PC-3 (cell line): ENCODE measurements at regions not wholly inside any gene's neighbourhood (a gene's known extent, or its start where the extent isn't known, plus 50 kb on each side); places are given as distances from the start of the nearest gene placed in this dataset.

Experiments
- ATAC-seq: fragments of 200-7000 bp; cut with Tn5 transposase; 2 replicates; pipeline ENCODE4 v1.9.1; 2020; ENCODE audit warnings: mild to moderate bottlenecking, moderate library complexity
- BruUV-seq: library from RNA; stranded (reverse); fragments of 400-500 nt; replicated peaks from 2 replicates; lab custom pipeline; 2021; lab: Mats Ljungman, UMichigan
- CTCF ChIA-PET: fragments of 300-600 bp; sonication (Branson Sonifier 250); formaldehyde crosslinking; loops from one replicate; lab custom pipeline; 2022; ENCODE audit warnings: antibody characterized with exemption; lab: Charles Lee
- POLR2A ChIA-PET: fragments of 300-600 bp; sonication (Branson Sonifier 250); formaldehyde crosslinking; loops from one replicate; lab custom pipeline; 2022; ENCODE audit warnings: antibody characterized with exemption; ENCODE audit not compliant: unreplicated experiment; lab: Charles Lee
- DNase-seq: peaks from one replicate; pipeline ENCODE4 v3.0.0-alpha.2; 2015
- H2AFZ ChIP-seq: fragments of 300-600 bp; sonication (generic); 2 replicates; pipeline ENCODE4 v1.6.0; 2016; ENCODE audit warnings: antibody characterized with exemption, low read length
- H3F3A ChIP-seq: fragments of 300-600 bp; sonication (generic); one replicate; pipeline ENCODE4 v1.6.0; 2017; ENCODE audit warnings: antibody characterized with exemption, low read length, control low read depth, mild to moderate bottlenecking; ENCODE audit not compliant: unreplicated experiment
- H3K27ac ChIP-seq: fragments of 300-600 bp; sonication (generic); 2 replicates; pipeline ENCODE4 v1.5.1; 2016; ENCODE audit warnings: mild to moderate bottlenecking, low read length
- H3K27me3 ChIP-seq: fragments of 300-600 bp; sonication (generic); 2 replicates; pipeline ENCODE4 v1.6.1; 2016; ENCODE audit warnings: low read length, mixed read lengths
- H3K36me3 ChIP-seq: fragments of 300-600 bp; sonication (generic); 2 replicates; pipeline ENCODE4 v1.6.1; 2016; ENCODE audit warnings: low read depth, mixed run types, low read length, mixed read lengths
- H3K4me1 ChIP-seq: fragments of 300-600 bp; sonication (generic); 2 replicates; pipeline ENCODE4 v1.5.1; 2016; ENCODE audit warnings: low read length; ENCODE audit not compliant: insufficient read depth
- H3K4me2 ChIP-seq: fragments of 300-600 bp; sonication (generic); 2 replicates; pipeline ENCODE4 v1.6.0; 2016; ENCODE audit warnings: low read length
- H3K4me3 ChIP-seq: fragments of 300-600 bp; sonication (generic); 2 replicates; pipeline ENCODE4 v1.5.1; 2016; ENCODE audit warnings: mild to moderate bottlenecking, low read length, mixed read lengths
- H3K79me2 ChIP-seq: fragments of 300-600 bp; sonication (generic); 2 replicates; pipeline ENCODE4 v1.6.1; 2017; ENCODE audit warnings: low read length, mixed read lengths
- H3K9ac ChIP-seq: fragments of 300-600 bp; sonication (generic); 2 replicates; pipeline ENCODE4 v1.6.0; 2016; ENCODE audit warnings: mild to moderate bottlenecking, low read length
- H3K9me2 ChIP-seq: fragments of 300-600 bp; sonication (generic); replicated peaks from 2 replicates; pipeline ENCODE4 v1.6.1; 2016; ENCODE audit warnings: mixed run types, low read length, mixed read lengths
- H3K9me3 ChIP-seq: fragments of 300-600 bp; sonication (generic); 2 replicates; pipeline ENCODE4 v1.6.1; 2016; ENCODE audit warnings: low read length, mixed read lengths
- H4K20me1 ChIP-seq: fragments of 300-600 bp; sonication (generic); 2 replicates; pipeline ENCODE4 v1.6.1; 2016; ENCODE audit warnings: low read length, mixed read lengths
- CTCF ChIP-seq: fragments of 300-600 bp; sonication (generic); conservative IDR thresholded peaks from 2 replicates; pipeline ENCODE4 v1.5.1; 2017; ENCODE audit warnings: antibody characterized with exemption, low read depth, mild to moderate bottlenecking, low read length
- EZH2 ChIP-seq: fragments of 300-600 bp; sonication (generic); IDR thresholded peaks from one replicate; pipeline ENCODE4 v1.6.1; 2017; ENCODE audit warnings: antibody characterized with exemption, mild to moderate bottlenecking, low read length; ENCODE audit not compliant: unreplicated experiment
- EZH2phosphoT487 ChIP-seq: fragments of 300-600 bp; sonication (generic); IDR thresholded peaks from 2 replicates; pipeline ENCODE4 v1.6.1; 2018; ENCODE audit warnings: mild to moderate bottlenecking, antibody characterized with exemption, low read length, borderline replicate concordance
- intact Hi-C: fragments of 100-400 bp; cut with micrococcal nuclease; formaldehyde crosslinking; loops from 2 replicates; pipeline ENCODE4 v1.9.0; 2023

GRCh38 chr3:18771931-18772330 is 346.8 kb upstream of the SATB1 start:
- POLR2A ChIA-PET: no interaction called here
- TF ChIP-seq EZH2 (no peak), CTCF (no peak), EZH2phosphoT487 (no peak)
- Histone ChIP-seq H3F3A (no peaks in the 10 kb centered on the region), H3K79me2 (no peaks in the 10 kb centered on the region), H3K9ac (no peak overlapping the region), H3K9me2 (0 out of 2 replicates have a peak, but pooled peaks cover 3% of the 10 kb centered on the region), H3K4me1 (peaks cover 24% of the 10 kb centered on the region), H2AFZ (no peak overlapping the region), H3K36me3 (no peaks in the 10 kb centered on the region), H3K27ac (no peak overlapping the region), H3K4me3 (no peak overlapping the region), H4K20me1 (no peaks in the 10 kb centered on the region), H3K4me2 (no peak overlapping the region), H3K9me3 (no peaks in the 10 kb centered on the region), H3K27me3 (no peaks in the 10 kb centered on the region)
- intact Hi-C loops: no loop called here
- no peak for ATAC-seq
- CTCF ChIA-PET: no interaction called here
- no peak for DNase-seq
- no TSS peak for BruUV-seq

DNA sequence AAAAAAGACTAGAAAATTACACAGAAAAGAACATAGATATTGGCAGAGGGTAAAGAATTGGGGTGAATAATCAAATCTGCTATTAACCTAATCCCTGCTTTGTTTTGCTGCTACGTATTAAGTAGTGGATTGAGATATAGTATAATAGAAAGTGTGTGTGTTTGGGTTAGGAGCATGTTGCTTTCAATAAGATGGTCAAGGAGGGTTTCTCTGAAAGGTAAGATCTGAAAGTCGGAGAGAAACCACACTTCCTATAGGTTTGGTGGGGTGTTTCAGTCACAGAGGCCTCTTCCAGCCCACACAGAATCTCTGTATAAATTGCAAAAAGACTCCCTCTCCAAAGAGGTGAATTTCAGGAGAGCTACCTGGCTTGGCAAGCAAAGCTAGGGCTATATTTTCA is 345.7 kb upstream of the SATB1 start:
- TF ChIP-seq EZH2phosphoT487 (no peak), EZH2 (no peak), CTCF (no peak)
- intact Hi-C loops: no loop called here
- no peak overlapping the region for H3K9ac ChIP-seq
- no peaks in the 10 kb centered on the region for H3K27me3 ChIP-seq
- H3K9me3 ChIP-seq: no peaks in the 10 kb centered on the region
- ChIA-PET POLR2A (no interaction called here), CTCF (no interaction called here)
- H3K79me2 ChIP-seq: no peaks in the 10 kb centered on the region
- ATAC-seq (no peak), DNase-seq (no peak)
- H3K36me3 ChIP-seq: no peaks in the 10 kb centered on the region
- no peak overlapping the region for H2AFZ ChIP-seq
- no peaks in the 10 kb centered on the region for H3F3A ChIP-seq
- H4K20me1 ChIP-seq: no peaks in the 10 kb centered on the region
- no TSS peak for BruUV-seq
- peaks cover 32% of the 10 kb centered on the region for H3K4me1 ChIP-seq
- H3K4me2 ChIP-seq: no peak overlapping the region
- H3K4me3 ChIP-seq: no peak overlapping the region
- H3K9me2 ChIP-seq: 0 out of 2 replicates have a peak, but pooled peaks cover 3% of the 10 kb centered on the region
- no peak overlapping the region for H3K27ac ChIP-seq

GRCh38 chr3:18767756-18768303 is 342.7 kb upstream of the SATB1 start:
- DNase-seq (peak; percentile 59), ATAC-seq (peak; percentile 92)
- no peaks in the 10 kb centered on the region for H3K9me2 ChIP-seq
- CTCF ChIA-PET: no interaction called here
- intact Hi-C loops: loop anchor here (1.0 to 5.0 kb wide), 4 partner anchors 42 to 221 kb away; no protein-coding TSS in a partner anchor
- peak overlapping the region; percentile 7 for H3K4me2 ChIP-seq
- peak overlapping the region; percentile 33 for H3K27ac ChIP-seq
- TF ChIP-seq EZH2phosphoT487: no peak
- TF ChIP-seq CTCF: peak; percentile 30; the same call in 1 of the 2 replicates
- TF ChIP-seq EZH2: no peak
- no peak overlapping the region for H3K9ac ChIP-seq
- H4K20me1 ChIP-seq: no peaks in the 10 kb centered on the region
- H3K27me3 ChIP-seq: no peaks in the 10 kb centered on the region
- no peak overlapping the region for H2AFZ ChIP-seq
- POLR2A ChIA-PET: no interaction called here
- no peaks in the 10 kb centered on the region for H3K79me2 ChIP-seq
- no peaks in the 10 kb centered on the region for H3K9me3 ChIP-seq
- H3K4me3 ChIP-seq: no peak overlapping the region
- H3F3A ChIP-seq: no peaks in the 10 kb centered on the region
- BruUV-seq: no TSS peak
- no peaks in the 10 kb centered on the region for H3K36me3 ChIP-seq
- peaks cover 24% of the 10 kb centered on the region for H3K4me1 ChIP-seq
